GM12878 (cell line): ENCODE measurements at regions not wholly inside any gene's neighbourhood (a gene's known extent, or its start where the extent isn't known, plus 50 kb on each side); places are given as distances from the start of the nearest gene placed in this dataset.

Experiments used
- NR2C2 ChIP-seq: IDR thresholded peaks from 2 replicates; pipeline ENCODE4 v1.6.1; 2011; ENCODE audit warnings: borderline replicate concordance, low read depth; ENCODE audit not compliant: control insufficient read depth, insufficient read length
- POLR2A ChIP-seq: IDR thresholded peaks from 2 replicates; pipeline ENCODE4 v1.6.1; 2011; ENCODE audit warnings: low read depth, mild to moderate bottlenecking, low read length

DNA sequence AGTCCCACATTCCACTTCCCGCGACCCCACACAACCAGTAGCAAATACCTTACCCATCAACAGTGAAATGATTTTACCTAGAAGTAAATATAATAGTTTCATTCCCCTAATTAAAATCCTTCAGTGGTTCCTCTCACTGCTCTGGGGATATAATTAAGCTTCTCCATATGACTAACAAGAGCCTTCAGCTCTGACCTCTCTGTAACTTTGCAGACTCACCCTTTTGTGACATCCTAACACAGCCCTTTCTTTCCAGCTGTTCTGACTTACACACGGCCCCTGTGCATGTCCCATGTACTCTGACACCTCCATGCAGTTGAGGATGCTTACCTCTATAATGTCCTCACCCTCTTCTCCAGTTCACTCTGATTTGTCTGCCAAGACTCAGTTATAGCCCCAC is 137.3 kb upstream of the SPAG17 start:
- no peak for TF ChIP-seq NR2C2
- no peak for TF ChIP-seq POLR2A
